ENCODE measurements at regions not wholly inside any gene's neighbourhood (a gene's known extent, or its start where the extent isn't known, plus 50 kb on each side); places are given as distances from the start of the nearest gene placed in this dataset.

DNA sequence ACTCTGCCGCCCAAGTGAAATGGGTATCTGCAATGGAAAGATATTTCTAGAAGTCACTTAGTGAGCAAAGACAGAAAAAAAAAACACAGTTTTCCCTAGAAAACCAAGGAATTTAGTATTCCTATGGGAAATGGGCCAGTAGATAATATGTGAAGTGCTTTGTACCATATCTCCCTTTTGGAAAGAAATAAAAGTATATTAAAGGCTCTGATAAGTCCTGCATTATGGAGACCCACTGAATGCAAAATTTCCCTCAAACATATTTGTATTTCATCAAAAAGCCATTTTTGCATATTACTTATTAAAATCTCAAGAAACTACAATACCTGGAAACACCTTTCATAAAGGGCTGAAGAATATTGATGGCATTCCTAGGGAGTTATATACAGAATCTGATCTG is 51.6 kb upstream of the DYNLRB2 start:
- H3K9me3 ChIP-seq: no peaks in the 10 kb centered on the region
- H3K4me1 ChIP-seq: no peaks in the 10 kb centered on the region
- TF ChIP-seq EP300 (IDR thresholded peaks at IDR 0.05) (no peak), POLR2AphosphoS5 (IDR thresholded peaks at IDR 0.05) (no peak), POLR2A (IDR thresholded peaks at IDR 0.05) (no peak)
- TF ChIP-seq, protein P1, sequence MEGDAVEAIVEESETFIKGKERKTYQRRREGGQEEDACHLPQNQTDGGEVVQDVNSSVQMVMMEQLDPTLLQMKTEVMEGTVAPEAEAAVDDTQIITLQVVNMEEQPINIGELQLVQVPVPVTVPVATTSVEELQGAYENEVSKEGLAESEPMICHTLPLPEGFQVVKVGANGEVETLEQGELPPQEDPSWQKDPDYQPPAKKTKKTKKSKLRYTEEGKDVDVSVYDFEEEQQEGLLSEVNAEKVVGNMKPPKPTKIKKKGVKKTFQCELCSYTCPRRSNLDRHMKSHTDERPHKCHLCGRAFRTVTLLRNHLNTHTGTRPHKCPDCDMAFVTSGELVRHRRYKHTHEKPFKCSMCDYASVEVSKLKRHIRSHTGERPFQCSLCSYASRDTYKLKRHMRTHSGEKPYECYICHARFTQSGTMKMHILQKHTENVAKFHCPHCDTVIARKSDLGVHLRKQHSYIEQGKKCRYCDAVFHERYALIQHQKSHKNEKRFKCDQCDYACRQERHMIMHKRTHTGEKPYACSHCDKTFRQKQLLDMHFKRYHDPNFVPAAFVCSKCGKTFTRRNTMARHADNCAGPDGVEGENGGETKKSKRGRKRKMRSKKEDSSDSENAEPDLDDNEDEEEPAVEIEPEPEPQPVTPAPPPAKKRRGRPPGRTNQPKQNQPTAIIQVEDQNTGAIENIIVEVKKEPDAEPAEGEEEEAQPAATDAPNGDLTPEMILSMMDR (IDR thresholded peaks at IDR 0.05): no peak
- no peak for ATAC-seq
- no peak overlapping the region for H3K4me3 ChIP-seq
- no peak overlapping the region for H3K27ac ChIP-seq
- peaks cover 15% of the 10 kb centered on the region for H3K27me3 ChIP-seq
- 89 to 92% methylated on average over 1 of the region's 1 CpG for WGBS, 2 donors (ENCODE audit: low coverage in 1 of 2)
- H3K36me3 ChIP-seq: no peaks in the 10 kb centered on the region

DNA sequence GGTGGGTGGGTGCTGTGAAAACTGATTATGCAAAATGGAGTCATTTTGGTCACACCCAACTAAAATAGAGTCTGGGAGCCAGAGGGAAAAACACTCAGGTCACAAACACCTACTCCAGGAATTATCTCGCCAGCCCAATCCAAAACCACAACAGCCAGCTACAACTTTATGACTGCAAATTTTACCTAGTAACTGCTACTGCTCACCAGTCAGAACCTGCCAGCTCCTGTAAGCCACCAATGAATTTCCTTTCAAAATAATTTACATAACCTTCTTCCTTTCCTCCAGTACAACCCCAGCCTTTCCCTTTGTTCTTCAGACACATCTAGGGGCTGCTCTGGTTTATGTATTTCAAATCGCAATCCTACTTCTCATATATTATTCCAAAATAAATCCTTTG is 52.6 kb upstream of the DYNLRB2 start:
- Histone ChIP-seq H3K4me3 (no peak overlapping the region), H3K9me3 (no peaks in the 10 kb centered on the region), H3K4me1 (no peaks in the 10 kb centered on the region), H3K36me3 (no peaks in the 10 kb centered on the region), H3K27me3 (peaks cover 15% of the 10 kb centered on the region), H3K27ac (no peak overlapping the region)
- 33 to 54% methylated on average over 1 to 2 of the region's 2 CpGs for WGBS, 2 donors (ENCODE audit: low coverage in 1 of 2)
- TF ChIP-seq EP300 (IDR thresholded peaks at IDR 0.05) (no peak), POLR2AphosphoS5 (IDR thresholded peaks at IDR 0.05) (no peak), POLR2A (IDR thresholded peaks at IDR 0.05) (no peak)
- TF ChIP-seq, protein P1 (IDR thresholded peaks at IDR 0.05): no peak
- ATAC-seq: no peak

DNA sequence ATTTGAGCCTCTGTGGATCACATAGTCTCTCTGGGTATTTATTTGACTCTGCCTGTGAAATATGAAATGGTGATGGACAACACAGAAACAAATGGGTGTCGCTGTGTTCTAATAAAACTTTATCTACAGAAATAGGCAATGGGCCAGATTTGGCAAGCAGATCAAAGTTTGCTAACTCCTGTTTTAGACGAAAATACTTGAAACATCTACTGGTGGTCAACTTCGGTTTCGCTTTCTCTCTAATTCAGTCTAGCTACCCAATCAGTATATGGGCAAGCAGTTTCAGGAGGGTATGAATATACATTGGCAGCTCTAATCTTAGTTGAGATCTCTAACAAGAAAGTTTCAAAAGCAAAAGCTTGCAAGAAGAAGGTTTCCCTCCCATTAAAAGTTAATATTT is 60.1 kb upstream of the DYNLRB2 start:
- ATAC-seq: no peak
- Histone ChIP-seq H3K27me3 (peaks cover 14% of the 10 kb centered on the region), H3K27ac (no peak overlapping the region), H3K9me3 (no peaks in the 10 kb centered on the region), H3K4me1 (no peaks in the 10 kb centered on the region), H3K4me3 (no peak overlapping the region), H3K36me3 (no peaks in the 10 kb centered on the region)
- 82 to 86% methylated on average over 4 of the region's 4 CpGs for WGBS, 2 donors (ENCODE audit: low coverage in 1 of 2)
- TF ChIP-seq EP300 (IDR thresholded peaks at IDR 0.05) (no peak), POLR2A (IDR thresholded peaks at IDR 0.05) (no peak), POLR2AphosphoS5 (IDR thresholded peaks at IDR 0.05) (no peak)
- TF ChIP-seq, protein P1 (IDR thresholded peaks at IDR 0.05): no peak

DNA sequence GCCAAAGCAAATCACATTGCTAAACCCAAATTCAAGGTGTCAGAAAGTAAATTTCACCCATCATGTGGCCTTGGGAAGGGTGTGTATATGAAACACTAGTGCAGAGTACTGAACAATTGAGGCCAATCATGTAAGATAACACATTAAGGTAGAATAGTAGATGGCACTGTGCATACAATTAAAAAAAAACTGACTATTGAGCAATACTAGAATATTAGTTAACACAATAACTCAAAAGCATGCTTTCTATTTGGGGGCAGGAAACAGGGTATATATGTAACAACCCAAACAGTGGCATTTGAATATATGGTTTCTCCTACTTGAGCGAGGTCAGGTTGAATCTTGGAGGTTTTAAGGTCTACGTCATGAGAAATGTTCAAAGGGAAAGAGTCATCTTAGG is 63.0 kb upstream of the DYNLRB2 start:
- TF ChIP-seq EP300 (IDR thresholded peaks at IDR 0.05) (no peak), POLR2A (IDR thresholded peaks at IDR 0.05) (no peak)
- TF ChIP-seq, protein P1 (IDR thresholded peaks at IDR 0.05): no peak
- Histone ChIP-seq H3K9me3 (peaks cover 0 to 4% (median 0%) of the 10 kb centered on the region in 3 donors), H3K27ac (no peak overlapping the region), H3K4me1 (no peaks in the 10 kb centered on the region), H3K4me3 (no peak overlapping the region), H3K36me3 (no peaks in the 10 kb centered on the region), H3K27me3 (peaks cover 6% of the 10 kb centered on the region)
- WGBS, 2 donors (ENCODE audit: low coverage in 1 of 2): 95 to 100% methylated on average over 1 to 2 of the region's 2 CpGs
- ATAC-seq: no peak

DNA sequence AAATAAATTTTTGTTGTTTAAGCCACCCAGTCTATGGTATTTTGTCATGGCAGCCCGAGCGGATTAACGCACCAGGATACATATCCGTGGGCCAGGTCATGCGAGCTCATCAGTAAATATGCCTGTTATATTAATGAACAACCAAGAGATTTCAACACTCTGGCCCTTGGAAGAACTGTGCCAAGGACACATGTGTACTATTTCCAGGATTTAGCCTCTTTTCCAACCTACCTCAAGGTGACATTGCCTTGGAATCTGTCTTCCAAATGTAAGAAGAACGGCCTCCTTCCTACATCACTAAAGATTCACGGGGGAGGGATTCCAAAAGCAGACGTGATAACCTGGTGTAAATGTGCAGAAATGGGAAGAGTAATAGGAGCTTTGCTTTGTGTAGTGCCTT is 72.8 kb upstream of the DYNLRB2 start:
- no peak overlapping the region for H3K27ac ChIP-seq
- H3K27me3 ChIP-seq: peaks cover 8% of the 10 kb centered on the region
- no peaks in the 10 kb centered on the region for H3K4me1 ChIP-seq
- TF ChIP-seq, protein P1 (IDR thresholded peaks at IDR 0.05): no peak
- no peak for TF ChIP-seq POLR2AphosphoS5 (IDR thresholded peaks at IDR 0.05)
- TF ChIP-seq EP300 (IDR thresholded peaks at IDR 0.05): no peak
- TF ChIP-seq POLR2A (IDR thresholded peaks at IDR 0.05): no peak
- WGBS, 2 donors (ENCODE audit: low coverage in 1 of 2): 81 to 82% methylated on average over 7 to 8 of the region's 8 CpGs
- H3K36me3 ChIP-seq: no peaks in the 10 kb centered on the region
- H3K9me3 ChIP-seq: peaks cover 0 to 17% (median 0%) of the 10 kb centered on the region in 3 donors
- ATAC-seq: no peak
- no peak overlapping the region for H3K4me3 ChIP-seq
